Mesenchymal stem cell (in vitro differentiated cells and primary cell): ENCODE measurements at regions not wholly inside any gene's neighbourhood (a gene's known extent, or its start where the extent isn't known, plus 50 kb on each side); places are given as distances from the start of the nearest gene placed in this dataset.

ENCODE experiments used
- DNase-seq: peaks from one replicate; pipeline ENCODE4 v3.0.0-alpha.2; 2013
- H2AFZ ChIP-seq: one replicate; pipeline ENCODE4 v1.6.1; 2013; ENCODE audit warnings: low read depth, mild to moderate bottlenecking, control low read depth, inconsistent platforms, low read length, moderate library complexity
- H2AK5ac ChIP-seq: 2 replicates; pipeline ENCODE4 v1.6.1; 2013; ENCODE audit warnings: low read length, moderate library complexity, mild to moderate bottlenecking, inconsistent platforms; ENCODE audit not compliant: severe bottlenecking
- H2BK120ac ChIP-seq: one replicate; pipeline ENCODE4 v1.6.1; 2013; ENCODE audit warnings: low read depth, mild to moderate bottlenecking, inconsistent platforms, low read length, moderate library complexity
- H2BK12ac ChIP-seq, 2 experiments: one replicate each; pipeline ENCODE4 v1.6.1; 2013; ENCODE audit warnings: inconsistent platforms in 2 of 2, low read length in 2 of 2, mild to moderate bottlenecking in 2 of 2, moderate library complexity in 2 of 2, control low read depth in 1 of 2
- H2BK15ac ChIP-seq: one replicate; pipeline ENCODE4 v1.6.1; 2013; ENCODE audit warnings: mild to moderate bottlenecking, low read depth, inconsistent platforms; ENCODE audit not compliant: poor library complexity, severe bottlenecking
- H2BK5ac ChIP-seq: 2 replicates; pipeline ENCODE4 v1.6.1; 2013; ENCODE audit warnings: low read depth, mild to moderate bottlenecking, low read length, control low read depth, inconsistent platforms; ENCODE audit not compliant: poor library complexity, severe bottlenecking
- H3K14ac ChIP-seq, 2 experiments: one replicate each; pipeline ENCODE4 v1.6.1; 2013; ENCODE audit warnings: inconsistent platforms in 2 of 2, low read length in 2 of 2, control low read depth in 1 of 2, mild to moderate bottlenecking in 1 of 2, moderate library complexity in 1 of 2
- H3K18ac ChIP-seq, 2 experiments: one replicate each; pipeline ENCODE4 v1.6.1; 2013; ENCODE audit warnings: inconsistent platforms in 2 of 2, low read length in 2 of 2, control low read depth in 1 of 2, low read depth in 1 of 2, mild to moderate bottlenecking in 1 of 2
- H3K23ac ChIP-seq, 2 experiments: one replicate each; pipeline ENCODE4 v1.6.1; 2013; ENCODE audit warnings: inconsistent platforms in 2 of 2, low read length in 2 of 2, mild to moderate bottlenecking in 2 of 2, moderate library complexity in 2 of 2, control low read depth in 1 of 2
- H3K27ac ChIP-seq: 2 replicates; pipeline ENCODE4 v1.5.1; 2013; ENCODE audit warnings: mild to moderate bottlenecking, moderate library complexity, low read length, control low read depth, inconsistent platforms; ENCODE audit not compliant: poor library complexity, severe bottlenecking
- H3K27me3 ChIP-seq, 2 experiments: 2 replicates each; pipeline versions ENCODE4 v1.6.1 to v1.7.0; 2013; ENCODE audit warnings: low read length in 2 of 2, mild to moderate bottlenecking in 2 of 2, moderate library complexity in 2 of 2, control low read depth in 1 of 2, inconsistent platforms in 1 of 2; ENCODE audit not compliant: control insufficient read depth in 1 of 2, insufficient read depth in 1 of 2
- H3K36me3 ChIP-seq, 2 experiments: 2 replicates each; pipeline versions ENCODE4 v1.6.1 to v1.7.0; 2013; ENCODE audit warnings: low read length in 2 of 2, control low read depth in 1 of 2, inconsistent platforms in 1 of 2, low read depth in 1 of 2, mild to moderate bottlenecking in 1 of 2; ENCODE audit not compliant: insufficient read depth in 2 of 2, control insufficient read depth in 1 of 2
- H3K4ac ChIP-seq, 2 experiments: one replicate each; pipeline ENCODE4 v1.6.1; 2013; ENCODE audit warnings: inconsistent platforms in 2 of 2, low read length in 2 of 2, mild to moderate bottlenecking in 2 of 2, moderate library complexity in 2 of 2, control low read depth in 1 of 2, low read depth in 1 of 2
- H3K4me1 ChIP-seq: 2 replicates; pipeline ENCODE4 v1.6.1; 2013; ENCODE audit warnings: low read depth, low read length, control low read depth; ENCODE audit not compliant: control insufficient read depth, insufficient read depth
- H3K4me2 ChIP-seq: 2 replicates; pipeline ENCODE4 v1.6.1; 2013; ENCODE audit warnings: low read length, mild to moderate bottlenecking, inconsistent platforms; ENCODE audit not compliant: poor library complexity, severe bottlenecking
- H3K4me3 ChIP-seq, 2 experiments: 2 replicates each; pipeline versions ENCODE4 v1.5.1 to v1.7.0; 2013; ENCODE audit warnings: low read length in 2 of 2, mild to moderate bottlenecking in 2 of 2, control low read depth in 1 of 2, low read depth in 1 of 2; ENCODE audit not compliant: insufficient read depth in 1 of 2
- H3K79me1 ChIP-seq: replicated peaks from 2 replicates; pipeline ENCODE4 v1.6.1; 2013; ENCODE audit warnings: mild to moderate bottlenecking, control low read depth, low read length, inconsistent platforms; ENCODE audit not compliant: poor library complexity, severe bottlenecking
- H3K9ac ChIP-seq: 2 replicates; pipeline ENCODE4 v1.7.0; 2013; ENCODE audit warnings: mild to moderate bottlenecking, low read length, moderate library complexity
- H3K9me3 ChIP-seq: 2 replicates; pipeline ENCODE4 v1.7.0; 2013; ENCODE audit warnings: mild to moderate bottlenecking, low read length; ENCODE audit not compliant: control insufficient read depth
- H4K8ac ChIP-seq: one replicate; pipeline ENCODE4 v1.6.1; 2013; ENCODE audit warnings: inconsistent platforms, mild to moderate bottlenecking, low read length, moderate library complexity
- H4K91ac ChIP-seq: one replicate; pipeline ENCODE4 v1.6.1; 2013; ENCODE audit warnings: mild to moderate bottlenecking, low read length, inconsistent platforms
- WGBS: methylation state at CpG from one replicate; pipeline ENCODE4 v1.1.7; 2013; ENCODE audit warnings: mixed read lengths; 5-methylcytosine and 5-hydroxymethylcytosine counted together

DNA sequence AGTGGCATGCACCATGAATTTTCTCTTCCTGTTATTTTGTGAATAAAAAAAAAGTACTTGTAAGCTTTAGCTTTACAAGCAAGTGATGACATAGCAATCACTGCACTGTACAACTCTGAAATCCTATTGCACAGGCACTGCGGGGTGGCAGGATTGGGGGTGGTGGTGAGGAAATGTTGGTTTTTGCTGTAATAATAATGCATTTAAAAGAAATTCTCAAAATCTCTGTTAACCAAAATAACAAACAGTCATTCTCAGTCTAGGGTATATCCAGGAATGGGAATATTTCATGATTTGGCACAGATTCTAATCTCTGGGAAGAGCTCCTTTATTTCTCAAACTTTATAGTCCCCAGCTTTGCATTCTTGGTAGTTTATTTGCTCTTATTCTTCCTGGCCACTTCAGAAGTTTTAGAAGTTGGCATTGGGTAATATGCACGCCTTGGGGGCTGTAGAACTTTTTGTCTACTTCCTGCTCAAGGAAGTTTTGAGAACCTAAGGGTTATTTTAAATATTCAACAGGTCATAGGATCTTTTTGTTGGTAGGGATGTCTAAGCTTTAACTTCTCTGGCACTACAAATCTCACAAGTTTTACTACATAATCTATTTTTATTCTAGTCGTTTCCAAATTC lies 353.0 kb upstream of the KLF12 start:
- no peaks in the 10 kb centered on the region for H3K36me3 ChIP-seq
- no peaks in the 10 kb centered on the region for H3K27me3 ChIP-seq
- no peak overlapping the region for H3K27ac ChIP-seq
- no peak overlapping the region for H3K9ac ChIP-seq
- DNase-seq = no peak
- H3K23ac ChIP-seq = no peak overlapping the region
- H2BK15ac ChIP-seq = no peak overlapping the region
- no peak overlapping the region for H3K14ac ChIP-seq
- H3K4me3 ChIP-seq = no peak overlapping the region
- no CpG with 5 or more reads among the region's 3 CpGs for WGBS
- no peak overlapping the region for H4K8ac ChIP-seq
- H2BK5ac ChIP-seq = no peak overlapping the region
- H3K9me3 ChIP-seq = no peaks in the 10 kb centered on the region
- no peak overlapping the region for H2AK5ac ChIP-seq
- H3K4me1 ChIP-seq = no peaks in the 10 kb centered on the region
- no peak overlapping the region for H2BK12ac ChIP-seq
- no peak overlapping the region for H2BK120ac ChIP-seq
- H4K91ac ChIP-seq = no peak overlapping the region
- no peak overlapping the region for H3K4ac ChIP-seq
- H2AFZ ChIP-seq = no peak overlapping the region
- H3K4me2 ChIP-seq = no peak overlapping the region
- H3K79me1 ChIP-seq = no peaks in the 10 kb centered on the region
- H3K18ac ChIP-seq = no peak overlapping the region

DNA sequence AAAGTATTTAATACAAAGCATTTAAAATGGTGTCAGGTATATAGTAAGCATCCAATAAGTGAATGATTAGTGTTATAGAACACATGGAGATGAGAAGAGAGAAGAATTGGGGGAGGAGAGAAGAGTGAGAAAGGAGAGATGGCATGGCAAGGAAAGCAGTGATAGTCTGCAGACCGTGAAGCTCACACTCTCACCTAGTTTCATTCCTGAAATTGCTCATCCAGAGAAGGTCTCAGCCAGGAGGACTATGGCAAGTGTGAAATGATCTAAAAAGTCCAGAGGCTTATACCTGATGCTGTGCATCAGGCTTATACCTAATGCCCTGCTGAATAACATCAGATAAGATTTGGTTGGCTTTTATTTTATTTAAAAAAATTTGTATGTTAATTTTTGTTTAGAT lies 351.6 kb upstream of the KLF12 start:
- Histone ChIP-seq H3K18ac (no peak overlapping the region), H3K9ac (no peak overlapping the region), H4K91ac (no peak overlapping the region), H2BK120ac (no peak overlapping the region), H2BK5ac (no peak overlapping the region), H3K27me3 (no peaks in the 10 kb centered on the region), H3K4me1 (no peaks in the 10 kb centered on the region), H3K4ac (no peak overlapping the region), H2BK12ac (no peak overlapping the region), H3K4me3 (no peak overlapping the region), H3K36me3 (no peaks in the 10 kb centered on the region), H3K14ac (no peak overlapping the region), H2BK15ac (no peak overlapping the region), H3K9me3 (no peaks in the 10 kb centered on the region), H4K8ac (no peak overlapping the region), H2AFZ (no peak overlapping the region), H3K27ac (no peak overlapping the region), H3K4me2 (no peak overlapping the region), H2AK5ac (no peak overlapping the region), H3K23ac (no peak overlapping the region), H3K79me1 (no peaks in the 10 kb centered on the region)
- WGBS = 40% methylated on average over 1 of the region's 1 CpG
- DNase-seq = no peak

DNA sequence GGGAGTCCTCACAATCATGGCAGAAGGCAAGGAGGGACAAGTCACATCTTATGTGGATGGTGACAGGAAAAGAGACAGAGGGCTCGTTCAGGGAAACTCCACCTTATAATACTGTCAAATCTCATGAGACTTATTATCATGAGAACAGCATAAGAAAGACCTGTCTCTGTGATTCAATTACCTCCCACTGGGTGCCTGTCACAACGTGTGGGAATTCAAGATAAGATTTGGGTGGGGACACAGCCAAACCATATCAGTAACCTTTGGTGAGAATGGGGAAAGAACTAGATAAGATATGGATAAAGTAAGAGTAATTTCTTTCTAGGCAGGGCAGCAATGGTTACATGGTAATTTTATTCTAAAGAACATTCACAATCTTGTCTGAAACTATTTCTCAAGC lies 344.9 kb upstream of the KLF12 start:
- H3K4ac ChIP-seq = no peak overlapping the region
- no peak overlapping the region for H3K4me2 ChIP-seq
- no peak for DNase-seq
- H2BK12ac ChIP-seq = no peak overlapping the region
- H2AFZ ChIP-seq = no peak overlapping the region
- H2AK5ac ChIP-seq = no peak overlapping the region
- no peak overlapping the region for H4K91ac ChIP-seq
- no peaks in the 10 kb centered on the region for H3K9me3 ChIP-seq
- H2BK120ac ChIP-seq = no peak overlapping the region
- no peak overlapping the region for H2BK15ac ChIP-seq
- no peak overlapping the region for H2BK5ac ChIP-seq
- no peak overlapping the region for H3K27ac ChIP-seq
- 14% methylated on average over 1 of the region's 2 CpGs for WGBS
- no peak overlapping the region for H3K18ac ChIP-seq
- H3K9ac ChIP-seq = no peak overlapping the region
- no peaks in the 10 kb centered on the region for H3K36me3 ChIP-seq
- H3K4me3 ChIP-seq = no peak overlapping the region
- H4K8ac ChIP-seq = no peak overlapping the region
- H3K4me1 ChIP-seq = no peaks in the 10 kb centered on the region
- H3K27me3 ChIP-seq = no peaks in the 10 kb centered on the region
- no peak overlapping the region for H3K23ac ChIP-seq
- no peaks in the 10 kb centered on the region for H3K79me1 ChIP-seq
- no peak overlapping the region for H3K14ac ChIP-seq

DNA sequence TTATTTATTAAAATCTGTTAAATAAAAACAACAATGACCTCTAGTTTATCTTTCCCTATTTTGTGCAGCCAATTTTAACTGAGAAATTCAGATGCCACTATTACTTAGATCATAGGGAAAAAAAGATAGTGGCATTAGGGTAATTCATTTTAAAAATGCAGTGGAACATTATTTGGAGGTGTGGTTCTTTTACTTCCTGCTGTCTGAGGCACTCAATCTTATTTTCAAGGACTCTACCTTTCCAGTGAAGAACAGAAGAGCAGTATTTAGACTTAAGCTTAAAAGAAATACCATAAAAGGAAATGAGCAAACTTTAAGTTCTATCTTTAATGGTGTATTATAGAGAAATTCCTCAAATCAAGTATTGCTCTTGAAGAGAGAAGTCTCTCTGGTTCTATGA lies 342.6 kb upstream of the KLF12 start:
- Histone ChIP-seq H3K27ac (no peak overlapping the region), H3K27me3 (no peaks in the 10 kb centered on the region), H4K8ac (no peak overlapping the region), H3K14ac (no peak overlapping the region), H2AFZ (no peak overlapping the region), H3K4me2 (no peak overlapping the region), H2BK15ac (no peak overlapping the region), H3K4ac (no peak overlapping the region), H3K79me1 (no peaks in the 10 kb centered on the region), H2BK120ac (no peak overlapping the region), H3K18ac (no peak overlapping the region), H3K4me1 (no peaks in the 10 kb centered on the region), H2BK5ac (no peak overlapping the region), H3K36me3 (no peaks in the 10 kb centered on the region), H3K4me3 (no peak overlapping the region), H3K23ac (no peak overlapping the region), H3K9ac (no peak overlapping the region), H2BK12ac (no peak overlapping the region), H3K9me3 (no peaks in the 10 kb centered on the region), H2AK5ac (no peak overlapping the region), H4K91ac (no peak overlapping the region)
- DNase-seq = no peak
